Endothelial cell of umbilical vein (primary cell): ENCODE measurements at regions not wholly inside any gene's neighbourhood (a gene's known extent, or its start where the extent isn't known, plus 50 kb on each side); places are given as distances from the start of the nearest gene placed in this dataset.

Experiments used
- BruUV-seq: library from RNA; stranded (reverse); fragments of 400-500 nt; replicated peaks from 2 replicates; lab custom pipeline; 2021; lab: Mats Ljungman, UMichigan
- CTCF ChIA-PET: fragments of 300-600, 350-600 bp; sonication (Branson Sonifier 250); formaldehyde crosslinking; loops from one replicate; lab custom pipeline; 2021; ENCODE audit warnings: antibody characterized with exemption, inconsistent platforms; lab: Charles Lee
- POLR2A ChIA-PET: fragments of 300-600, 350-600 bp; sonication (Branson Sonifier 250); formaldehyde crosslinking; loops from one replicate; lab custom pipeline; 2021; ENCODE audit warnings: antibody characterized with exemption, inconsistent platforms; lab: Charles Lee
- DNase-seq: peaks from one replicate; pipeline ENCODE4 v3.0.0-alpha.2; 2011; ENCODE audit warnings: low read depth, low spot score
- FAIRE-seq: peaks from 2 replicates; lab custom pipeline; 2011; peaks lifted over from hg19 to GRCh38; lab: Jason Lieb, UNC
- H2AFZ ChIP-seq: 2 replicates; pipeline ENCODE4 v1.6.0; 2012; ENCODE audit warnings: low read depth, low read length, control low read depth, inconsistent platforms
- H3K27ac ChIP-seq: 2 replicates; pipeline ENCODE4 v1.5.1; 2011; ENCODE audit warnings: low read depth, mild to moderate bottlenecking, control low read depth, low read length, moderate library complexity; ENCODE audit not compliant: insufficient read depth
- H3K27me3 ChIP-seq, 2 experiments: 2 replicates each; pipeline versions ENCODE4 v1.6.0 to v1.6.1; 2011; ENCODE audit warnings: low read length in 2 of 2, mixed read lengths in 1 of 2; ENCODE audit not compliant: control insufficient read depth in 2 of 2, insufficient read depth in 2 of 2
- H3K36me3 ChIP-seq, 2 experiments: 2 replicates in 1 of 2; 3 replicates in 1 of 2; pipeline ENCODE4 v1.5.1; 2011; ENCODE audit warnings: low read length in 2 of 2, mild to moderate bottlenecking in 1 of 2, moderate library complexity in 1 of 2; ENCODE audit not compliant: control insufficient read depth in 2 of 2, insufficient read depth in 2 of 2; ENCODE audit errors: extremely low read depth in 1 of 2
- H3K4me1 ChIP-seq: 3 replicates; pipeline ENCODE4 v1.5.1; 2011; ENCODE audit warnings: mild to moderate bottlenecking, low read length; ENCODE audit not compliant: control insufficient read depth, insufficient read depth; ENCODE audit errors: extremely low read depth
- H3K4me2 ChIP-seq: 2 replicates; pipeline ENCODE4 v1.6.1; 2011; ENCODE audit warnings: low read length, control low read depth, mixed read lengths; ENCODE audit not compliant: insufficient read depth
- H3K4me3 ChIP-seq, 3 experiments: fragments of 200-600 bp in 1 of 3; sonication (generic), shearing (Covaris generic) in 1 of 3; replicated peaks in 1 of 3; 2 replicates each; pipeline ENCODE4 v1.5.1; 2011 to 2016; ENCODE audit warnings: control low read depth in 3 of 3, low read length in 3 of 3, mild to moderate bottlenecking in 2 of 3, inconsistent platforms in 1 of 3, low read depth in 1 of 3, moderate library complexity in 1 of 3; ENCODE audit not compliant: insufficient read depth in 1 of 3
- H3K79me2 ChIP-seq: 2 replicates; pipeline ENCODE4 v1.6.0; 2012; ENCODE audit warnings: low read length, inconsistent platforms; ENCODE audit not compliant: control insufficient read depth, insufficient read depth
- H3K9ac ChIP-seq: replicated peaks from 2 replicates; pipeline ENCODE3; 2011; ENCODE audit warnings: low read length, control low read depth; ENCODE audit not compliant: insufficient read depth; ENCODE audit errors: extremely low read depth
- H3K9me1 ChIP-seq: replicated peaks from 3 replicates; pipeline ENCODE4 v1.6.0; 2011; ENCODE audit warnings: mild to moderate bottlenecking, low read length; ENCODE audit not compliant: control insufficient read depth, insufficient read depth; ENCODE audit errors: extremely low read depth
- H3K9me3 ChIP-seq: replicated peaks from 2 replicates; pipeline ENCODE4 v1.5.1; 2012; ENCODE audit warnings: low read length, inconsistent platforms; ENCODE audit not compliant: control insufficient read depth, insufficient read depth
- H4K20me1 ChIP-seq: replicated peaks from 2 replicates; pipeline ENCODE3; 2011; ENCODE audit warnings: mild to moderate bottlenecking, low read length; ENCODE audit not compliant: control insufficient read depth, insufficient read depth; ENCODE audit errors: extremely low read depth
- CTCF ChIP-seq, 2 donors: IDR thresholded peaks; 1 replicate in 1 of 2; 2 replicates in 1 of 2; pipeline ENCODE4 v1.5.1; 2011; ENCODE audit warnings: low read length in 2 of 2, mild to moderate bottlenecking in 2 of 2, moderate library complexity in 2 of 2, control low read depth in 1 of 2, inconsistent platforms in 1 of 2, low read depth in 1 of 2; ENCODE audit not compliant: insufficient read depth in 1 of 2; ENCODE audit errors: extremely low read depth in 1 of 2
- EZH2 ChIP-seq: IDR thresholded peaks from 2 replicates; pipeline ENCODE4 v1.6.1; 2012; ENCODE audit warnings: borderline replicate concordance, low read depth, mild to moderate bottlenecking, moderate library complexity, low read length, inconsistent platforms; ENCODE audit not compliant: severe bottlenecking
- FOS ChIP-seq: IDR thresholded peaks from 2 replicates; pipeline ENCODE4 v1.6.1; 2011; ENCODE audit warnings: mild to moderate bottlenecking, low read length, moderate library complexity, borderline replicate concordance; ENCODE audit not compliant: insufficient read depth
- GATA2 ChIP-seq: IDR thresholded peaks from 2 replicates; pipeline ENCODE4 v1.7.0; 2011; ENCODE audit warnings: low read depth, mild to moderate bottlenecking, moderate library complexity, mixed read lengths, low read length; ENCODE audit not compliant: insufficient read length, insufficient read depth
- JUN ChIP-seq: IDR thresholded peaks from 2 replicates; pipeline ENCODE4 v1.6.1; 2011; ENCODE audit warnings: borderline replicate concordance, low read depth; ENCODE audit not compliant: insufficient read length, insufficient read depth
- MAX ChIP-seq: IDR thresholded peaks from 2 replicates; pipeline ENCODE4 v1.6.1; 2011; ENCODE audit not compliant: insufficient read depth, insufficient read length
- MYC ChIP-seq: IDR thresholded peaks from one replicate; pipeline ENCODE4 v1.6.1; 2011; ENCODE audit warnings: mild to moderate bottlenecking, low read depth, low read length
- POLR2A ChIP-seq: IDR thresholded peaks from 2 replicates; pipeline ENCODE4 v1.6.1; 2012; ENCODE audit warnings: low read depth, mild to moderate bottlenecking, control low read depth, low read length
- POLR2AphosphoS5 ChIP-seq: IDR thresholded peaks from 2 replicates; pipeline ENCODE4 v1.6.1; 2012; ENCODE audit warnings: low read depth, mild to moderate bottlenecking, control low read depth, low read length, moderate library complexity; ENCODE audit not compliant: insufficient read depth
- dilution Hi-C: fragments of 300-500 bp; cut with MboI; formaldehyde crosslinking; loops from one replicate; pipeline ENCODE4 v1.15.0; 2019; ENCODE audit warnings: low sequenced_read_pairs; ENCODE audit not compliant: extremely low pct_ligation_motif_present
- intact Hi-C: fragments of 100-400 bp; cut with micrococcal nuclease; formaldehyde crosslinking; loops from one replicate; pipeline ENCODE4 v1.10.0; 2022

GRCh38 chr11:105219269-105219668 is 79.7 kb upstream of the CARD18 start:
- FAIRE-seq: no peak
- Histone ChIP-seq H2AFZ (no peak overlapping the region), H3K4me3 (no peak overlapping the region), H3K79me2 (no peaks in the 10 kb centered on the region), H3K9me3 (no peaks in the 10 kb centered on the region), H4K20me1 (no peaks in the 10 kb centered on the region), H3K36me3 (no peaks in the 10 kb centered on the region), H3K27me3 (no peaks in the 10 kb centered on the region), H3K27ac (no peak overlapping the region), H3K4me2 (no peak overlapping the region), H3K9ac (no peak overlapping the region), H3K4me1 (no peaks in the 10 kb centered on the region), H3K9me1 (no peaks in the 10 kb centered on the region)
- BruUV-seq: no TSS peak
- POLR2A ChIA-PET: no interaction called here
- DNase-seq: no peak
- dilution Hi-C loops (no loop called here), intact Hi-C loops (no loop called here)
- CTCF ChIA-PET: interaction anchor here (1.0 kb wide), 1 partner anchor 8 kb away, joined by 4 read pairs; no protein-coding TSS in a partner anchor
- no peak for TF ChIP-seq MYC
- no peak for TF ChIP-seq MAX
- TF ChIP-seq FOS: no peak
- TF ChIP-seq GATA2: no peak
- TF ChIP-seq EZH2: no peak

- POLR2A ChIA-PET: no interaction called here
- DNase-seq: no peak
- no peaks in the 10 kb centered on the region for H4K20me1 ChIP-seq
- H3K4me1 ChIP-seq: peaks cover 7% of the 10 kb centered on the region
- H3K9me3 ChIP-seq: no peaks in the 10 kb centered on the region
- BruUV-seq: no TSS peak
- H3K36me3 ChIP-seq: no peaks in the 10 kb centered on the region
- H3K27me3 ChIP-seq: no peaks in the 10 kb centered on the region
- H3K27ac ChIP-seq: no peak overlapping the region
- dilution Hi-C loops (no loop called here), intact Hi-C loops (no loop called here)
- no peaks in the 10 kb centered on the region for H3K9me1 ChIP-seq
- H3K4me3 ChIP-seq: no peak overlapping the region
- H3K79me2 ChIP-seq: no peaks in the 10 kb centered on the region
- H3K4me2 ChIP-seq: no peak overlapping the region
- H2AFZ ChIP-seq: no peak overlapping the region
- TF ChIP-seq MAX (no peak), POLR2A (no peak), POLR2AphosphoS5 (no peak), FOS (no peak), MYC (no peak), CTCF (IDR thresholded peaks at IDR 0.05; ENCODE audit: extremely low read depth in 1 of 2, insufficient read depth in 1 of 2, low read depth in 1 of 2, low read length in 2 of 2) (no peak), EZH2 (no peak), GATA2 (no peak), JUN (no peak)
- no peak for FAIRE-seq
- H3K9ac ChIP-seq: no peak overlapping the region
- CTCF ChIA-PET: no interaction called here
These were observed 76.0 kb upstream of the CARD18 start for GRCh38 chr11:105215528-105215927.
